Transverse colon (tissue), 4 donors: ENCODE measurements at regions not wholly inside any gene's neighbourhood (a gene's known extent, or its start where the extent isn't known, plus 50 kb on each side); places are given as distances from the start of the nearest gene placed in this dataset.
"Not testable (repeated sequence)": the region's sequence is repeated elsewhere in the genome, so short reads cannot be mapped to it uniquely, and the experiment has no call there.

Experiments
- DNase-seq: peaks from one replicate; pipeline ENCODE4 v3.0.0-alpha.2; 2019
- H3K27ac ChIP-seq, 4 donors: fragments of 200-600 bp; sonication (generic); 2 replicates each; pipeline ENCODE4 v1.5.1; 2016 to 2018; ENCODE audit warnings: inconsistent platforms in 4 of 4
- H3K27me3 ChIP-seq: fragments of 200-600 bp; sonication (generic); 2 replicates; pipeline ENCODE4 v1.5.1; 2017; ENCODE audit warnings: inconsistent platforms
- H3K36me3 ChIP-seq, 4 donors: fragments of 200-600 bp; sonication (generic); 2 replicates each; pipeline ENCODE4 v1.5.1; 2017 to 2019; ENCODE audit warnings: inconsistent platforms in 4 of 4
- H3K4me1 ChIP-seq, 4 donors: fragments of 200-600 bp; sonication (generic); 2 replicates each; pipeline ENCODE4 v1.5.1; 2017 to 2020; ENCODE audit warnings: inconsistent platforms in 4 of 4
- H3K4me3 ChIP-seq, 4 donors: fragments of 200-600 bp; sonication (generic); 1 replicate in 1 of 4; 2 replicates in 3 of 4; pipeline versions ENCODE4 v1.5.1 to v1.6.1; 2017 to 2019; ENCODE audit warnings: inconsistent platforms in 4 of 4
- H3K9me3 ChIP-seq, 2 donors: fragments of 200-600 bp; sonication (generic); 2 replicates each; pipeline ENCODE4 v1.5.1; 2017 to 2019; ENCODE audit warnings: inconsistent platforms in 2 of 2
- EP300 ChIP-seq: sonication (generic); formaldehyde crosslinking; IDR thresholded peaks from one replicate; pipeline ENCODE4 v1.6.1; 2017; ENCODE audit warnings: antibody characterized with exemption, low read depth
- POLR2A ChIP-seq: fragments of 450-650 bp; IDR thresholded peaks from one replicate; pipeline ENCODE4 v1.6.1; 2016; ENCODE audit warnings: antibody characterized with exemption, mild to moderate bottlenecking, moderate library complexity
- POLR2AphosphoS5 ChIP-seq, 3 donors: sonication (generic); formaldehyde crosslinking; IDR thresholded peaks; one replicate each; pipeline ENCODE4 v1.6.1; 2016; ENCODE audit warnings: antibody characterized with exemption in 3 of 3
- WGBS, 2 donors: methylation state at CpG; one replicate each; pipeline ENCODE4 v1.1.5; 2018; ENCODE audit warnings: low coverage in 1 of 2; 5-methylcytosine and 5-hydroxymethylcytosine counted together
- in situ Hi-C, 4 donors: fragments of 200-750 bp; cut with MboI; loops; one replicate each; pipeline versions ENCODE4 v1.15.0 to v1.15.1; 2017; ENCODE audit warnings: low sequenced_read_pairs in 3 of 4, low pct_ligation_motif_present in 1 of 4, low pct_unique_long_range_greater_than_20kb in 1 of 4
- intact Hi-C: fragments of 100-400 bp; cut with DNase I; formaldehyde crosslinking; loops from one replicate; pipeline ENCODE4 v1.15.1; 2023; ENCODE audit warnings: low total_unique reads
- TF ChIP-seq, protein P1 (sequence below), 5 experiments: fragments of 200-600 bp in 3 of 5; fragments of 450-650 bp in 2 of 5; sonication (generic) in 3 of 5; IDR thresholded peaks; 1 replicate in 2 of 5; 2 replicates in 3 of 5; pipeline ENCODE4 v1.5.1; 2016 to 2017; ENCODE audit warnings: antibody characterized with exemption in 5 of 5, inconsistent platforms in 3 of 5, mild to moderate bottlenecking in 2 of 5, moderate library complexity in 1 of 5

DNA sequence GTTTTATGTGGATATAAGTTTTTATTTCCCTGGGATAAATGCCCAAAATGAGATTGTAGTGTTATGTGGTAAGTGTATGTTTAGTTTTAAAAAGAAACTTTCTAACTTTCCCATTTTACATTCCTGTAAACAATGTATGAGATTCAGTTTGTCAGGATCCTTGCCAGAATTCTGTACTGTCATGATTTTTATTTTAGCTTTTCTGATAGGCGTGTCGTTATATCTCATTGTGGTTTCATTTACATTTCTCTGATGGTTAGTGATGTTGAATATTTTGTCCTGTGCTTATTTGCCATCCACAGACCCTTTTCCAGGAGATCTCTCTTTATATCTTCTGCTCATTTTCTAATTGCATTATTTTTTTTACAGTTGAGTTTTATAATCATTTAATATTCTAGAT is 245.6 kb upstream of the CDH2 start:
- no peaks in the 10 kb centered on the region for H3K36me3 ChIP-seq
- intact Hi-C loops: no loop called here
- no peaks in the 10 kb centered on the region for H3K27me3 ChIP-seq
- no peak for DNase-seq
- H3K4me3 ChIP-seq: no peak overlapping the region
- H3K27ac ChIP-seq: no peak overlapping the region
- in situ Hi-C loops: no loop called here
- H3K9me3 ChIP-seq: no peaks in the 10 kb centered on the region
- TF ChIP-seq, protein P1, sequence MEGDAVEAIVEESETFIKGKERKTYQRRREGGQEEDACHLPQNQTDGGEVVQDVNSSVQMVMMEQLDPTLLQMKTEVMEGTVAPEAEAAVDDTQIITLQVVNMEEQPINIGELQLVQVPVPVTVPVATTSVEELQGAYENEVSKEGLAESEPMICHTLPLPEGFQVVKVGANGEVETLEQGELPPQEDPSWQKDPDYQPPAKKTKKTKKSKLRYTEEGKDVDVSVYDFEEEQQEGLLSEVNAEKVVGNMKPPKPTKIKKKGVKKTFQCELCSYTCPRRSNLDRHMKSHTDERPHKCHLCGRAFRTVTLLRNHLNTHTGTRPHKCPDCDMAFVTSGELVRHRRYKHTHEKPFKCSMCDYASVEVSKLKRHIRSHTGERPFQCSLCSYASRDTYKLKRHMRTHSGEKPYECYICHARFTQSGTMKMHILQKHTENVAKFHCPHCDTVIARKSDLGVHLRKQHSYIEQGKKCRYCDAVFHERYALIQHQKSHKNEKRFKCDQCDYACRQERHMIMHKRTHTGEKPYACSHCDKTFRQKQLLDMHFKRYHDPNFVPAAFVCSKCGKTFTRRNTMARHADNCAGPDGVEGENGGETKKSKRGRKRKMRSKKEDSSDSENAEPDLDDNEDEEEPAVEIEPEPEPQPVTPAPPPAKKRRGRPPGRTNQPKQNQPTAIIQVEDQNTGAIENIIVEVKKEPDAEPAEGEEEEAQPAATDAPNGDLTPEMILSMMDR (IDR thresholded peaks at IDR 0.05): no peak
- TF ChIP-seq POLR2A (no peak), POLR2AphosphoS5 (IDR thresholded peaks at IDR 0.05) (no peak), EP300 (no peak)
- H3K4me1 ChIP-seq: no peaks in the 10 kb centered on the region
- WGBS, 2 donors: 83 to 92% methylated on average over 2 of the region's 2 CpGs

DNA sequence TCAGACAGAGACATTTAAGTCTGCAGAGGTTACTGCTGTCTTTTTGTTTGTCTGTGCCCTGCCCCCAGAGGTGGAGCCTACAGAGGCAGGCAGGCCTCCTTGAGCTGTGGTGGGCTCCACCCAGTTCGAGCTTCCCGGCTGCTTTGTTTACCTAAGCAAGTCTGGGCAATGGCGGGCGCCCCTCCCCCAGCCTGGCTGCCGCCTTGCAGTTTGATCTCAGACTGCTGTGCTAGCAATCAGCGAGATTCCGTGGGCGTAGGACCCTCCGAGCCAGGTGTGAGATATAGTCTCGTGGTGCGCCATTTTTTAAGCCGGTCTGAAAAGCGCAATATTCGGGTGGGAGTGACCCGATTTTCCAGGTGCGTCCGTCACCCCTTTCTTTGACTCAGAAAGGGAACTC is 245.0 kb upstream of the CDH2 start:
- intact Hi-C loops, DNase-seq, H3K27ac ChIP-seq, H3K4me3 ChIP-seq, H3K36me3 ChIP-seq, H3K4me1 ChIP-seq, H3K9me3 ChIP-seq, in situ Hi-C loops, H3K27me3 ChIP-seq: not testable (repeated sequence)
- WGBS, 2 donors: 88% methylated on average over 5 of the region's 17 CpGs; no CpG with 5 or more reads in 1 of the 2 donors

DNA sequence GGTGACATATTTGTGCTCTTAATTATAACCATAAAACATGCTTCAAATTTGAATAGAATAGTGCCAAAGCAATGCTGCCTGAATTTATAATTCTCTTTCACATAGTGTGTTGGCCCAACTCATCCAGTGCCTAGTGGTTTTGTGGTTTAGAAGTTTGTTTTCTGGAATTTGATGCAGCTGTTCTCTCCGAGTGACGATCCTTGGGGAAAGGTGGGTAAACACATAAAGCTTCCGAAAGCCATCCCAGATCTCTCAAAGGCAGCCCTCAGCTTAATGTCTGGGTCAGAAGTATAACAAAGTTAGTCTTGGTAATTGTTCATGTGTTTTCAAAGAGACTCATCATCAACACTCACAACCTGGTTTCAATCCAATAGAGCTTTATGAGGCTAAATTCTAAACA is 235.6 kb upstream of the CDH2 start:
- H3K27me3 ChIP-seq: no peaks in the 10 kb centered on the region
- H3K9me3 ChIP-seq: no peaks in the 10 kb centered on the region
- no peaks in the 10 kb centered on the region for H3K36me3 ChIP-seq
- H3K27ac ChIP-seq: no peak overlapping the region
- H3K4me3 ChIP-seq: no peak overlapping the region
- 83% methylated on average over 2 to 3 of the region's 3 CpGs for WGBS, 2 donors
- no peak for TF ChIP-seq POLR2AphosphoS5 (IDR thresholded peaks at IDR 0.05)
- no peak for TF ChIP-seq POLR2A
- TF ChIP-seq, protein P1 (IDR thresholded peaks at IDR 0.05): no peak
- no peak for TF ChIP-seq EP300
- H3K4me1 ChIP-seq: no peaks in the 10 kb centered on the region
- in situ Hi-C loops: no loop called here
- intact Hi-C loops: no loop called here
- DNase-seq: no peak

DNA sequence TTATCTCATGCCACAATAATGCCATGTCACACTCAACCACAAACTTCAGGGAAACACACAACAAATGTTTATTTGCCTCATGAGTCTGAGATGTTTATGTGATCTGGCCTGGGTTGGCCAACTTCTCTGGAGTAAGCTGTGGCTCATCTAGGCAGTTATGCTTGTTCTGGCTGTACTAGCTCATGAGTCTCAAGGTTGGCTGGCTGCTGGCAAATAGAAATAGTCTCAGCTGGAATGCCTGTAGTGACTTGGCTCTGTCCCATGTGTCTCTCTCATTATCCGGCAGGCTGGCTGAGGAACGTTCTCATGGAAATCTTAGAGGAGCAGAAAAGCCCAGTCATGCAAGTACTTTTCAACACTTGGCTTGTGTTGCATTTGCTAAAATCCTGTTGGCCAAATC is 234.9 kb upstream of the CDH2 start:
- TF ChIP-seq, protein P1 (IDR thresholded peaks at IDR 0.05): no peak
- TF ChIP-seq POLR2A: no peak
- TF ChIP-seq POLR2AphosphoS5 (IDR thresholded peaks at IDR 0.05): no peak
- TF ChIP-seq EP300: no peak

DNA sequence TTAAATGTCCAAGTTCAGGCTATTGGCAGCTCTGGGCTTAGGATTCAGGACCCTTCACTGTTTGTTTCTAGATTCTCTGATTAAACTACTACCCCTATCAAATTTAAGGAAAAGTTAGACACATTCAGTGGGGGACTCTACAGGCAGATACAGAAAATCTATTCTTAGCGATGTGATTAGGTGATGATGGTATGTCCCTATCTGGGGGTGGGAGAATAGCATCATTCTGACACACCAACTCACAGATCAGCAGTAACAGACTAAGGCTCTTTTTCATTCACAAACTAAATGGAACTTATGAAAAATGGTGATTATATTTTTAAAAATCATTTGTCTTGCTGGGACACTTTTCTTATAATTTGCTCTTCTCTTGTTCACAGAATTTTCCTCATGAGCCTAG is 232.9 kb upstream of the CDH2 start:
- intact Hi-C loops: no loop called here
- no peak for DNase-seq
- TF ChIP-seq EP300 (no peak), POLR2AphosphoS5 (IDR thresholded peaks at IDR 0.05) (no peak), POLR2A (no peak)
- TF ChIP-seq, protein P1 (IDR thresholded peaks at IDR 0.05): no peak
- Histone ChIP-seq H3K27ac (no peak overlapping the region), H3K27me3 (no peaks in the 10 kb centered on the region), H3K36me3 (no peaks in the 10 kb centered on the region), H3K9me3 (no peaks in the 10 kb centered on the region), H3K4me1 (no peaks in the 10 kb centered on the region), H3K4me3 (no peak overlapping the region)
- in situ Hi-C loops: no loop called here
- WGBS, 2 donors: 84 to 100% methylated on average over 1 of the region's 1 CpG

More for the DNA sequence above, 234.9 kb upstream of the CDH2 start:
- WGBS, 2 donors: 81% methylated on average over 2 of the region's 2 CpGs; no CpG with 5 or more reads in 1 of the 2 donors
- DNase-seq: no peak
- H3K4me3 ChIP-seq: no peak overlapping the region
- intact Hi-C loops (no loop called here), in situ Hi-C loops (no loop called here)
- H3K27ac ChIP-seq: no peak overlapping the region
- H3K4me1 ChIP-seq: no peaks in the 10 kb centered on the region
- no peaks in the 10 kb centered on the region for H3K27me3 ChIP-seq
- no peaks in the 10 kb centered on the region for H3K36me3 ChIP-seq
- no peaks in the 10 kb centered on the region for H3K9me3 ChIP-seq
